AG10803 (cell line): ENCODE measurements at regions not wholly inside any gene's neighbourhood (a gene's known extent, or its start where the extent isn't known, plus 50 kb on each side); places are given as distances from the start of the nearest gene placed in this dataset.

Experiments
- DNase-seq: peaks from one replicate; pipeline ENCODE4 v3.0.0; 2010; ENCODE audit warnings: low read depth
- H3K4me3 ChIP-seq: 2 replicates; pipeline ENCODE4 v1.5.1; 2011; ENCODE audit warnings: mild to moderate bottlenecking, low read length, control low read depth
- CTCF ChIP-seq: conservative IDR thresholded peaks from 2 replicates; pipeline ENCODE4 v1.5.1; 2011; ENCODE audit warnings: mild to moderate bottlenecking, low read length, control low read depth, inconsistent platforms

- no peak for TF ChIP-seq CTCF
- peak; percentile 84 for DNase-seq
- no peak overlapping the region for H3K4me3 ChIP-seq
Observed at GRCh38 chr20:3312940-3313682, 74.1 kb upstream of the SLC4A11 start.

DNA sequence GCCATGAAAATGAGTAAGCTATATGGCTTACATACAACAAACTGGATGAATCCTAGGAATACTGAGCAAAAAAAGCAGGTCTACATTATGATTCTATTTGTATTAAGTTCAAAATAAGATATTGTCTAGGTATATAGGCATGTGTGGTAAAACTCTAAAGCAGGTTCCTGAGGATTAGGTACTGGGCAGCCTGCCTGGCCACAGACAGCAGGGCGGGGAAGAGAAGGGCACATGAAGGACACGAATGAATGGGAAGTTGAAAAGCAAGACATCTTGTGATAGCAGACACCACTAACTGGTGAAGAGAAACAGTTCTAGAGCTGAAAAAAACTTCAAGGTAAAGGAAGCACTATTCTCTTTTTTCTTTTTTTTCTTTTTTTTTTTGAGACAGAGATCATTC, 72.6 kb upstream of the SLC4A11 start:
- H3K4me3 ChIP-seq, result no peak overlapping the region
- no peak for DNase-seq
- TF ChIP-seq CTCF, result no peak

- TF ChIP-seq CTCF, result no peak
- no peak overlapping the region for H3K4me3 ChIP-seq
- peak; percentile 13 for DNase-seq
Observed at GRCh38 chr20:3309226-3309625, 70.2 kb upstream of the SLC4A11 start.

DNA sequence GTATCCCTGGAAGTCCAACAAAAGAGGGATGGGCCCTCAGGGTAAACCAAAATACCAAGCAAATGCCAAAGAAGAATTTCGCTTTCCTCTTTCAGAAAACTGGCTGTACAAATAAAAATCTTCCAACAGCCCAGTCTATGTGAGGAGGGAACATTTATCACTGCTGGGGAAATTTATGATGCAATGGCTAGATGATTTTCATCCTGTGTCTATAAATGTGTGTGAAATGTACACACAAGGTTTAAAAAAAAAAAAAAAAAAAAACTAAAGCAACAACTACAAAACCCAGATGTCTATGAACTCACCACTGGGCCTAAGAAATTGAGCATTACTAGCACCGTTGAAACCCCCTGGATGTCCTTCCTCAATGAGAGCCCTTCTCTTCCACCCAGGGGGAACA, 68.7 kb upstream of the SLC4A11 start:
- no peak for TF ChIP-seq CTCF
- H3K4me3 ChIP-seq, result no peak overlapping the region
- DNase-seq, result peak; percentile 13

DNA sequence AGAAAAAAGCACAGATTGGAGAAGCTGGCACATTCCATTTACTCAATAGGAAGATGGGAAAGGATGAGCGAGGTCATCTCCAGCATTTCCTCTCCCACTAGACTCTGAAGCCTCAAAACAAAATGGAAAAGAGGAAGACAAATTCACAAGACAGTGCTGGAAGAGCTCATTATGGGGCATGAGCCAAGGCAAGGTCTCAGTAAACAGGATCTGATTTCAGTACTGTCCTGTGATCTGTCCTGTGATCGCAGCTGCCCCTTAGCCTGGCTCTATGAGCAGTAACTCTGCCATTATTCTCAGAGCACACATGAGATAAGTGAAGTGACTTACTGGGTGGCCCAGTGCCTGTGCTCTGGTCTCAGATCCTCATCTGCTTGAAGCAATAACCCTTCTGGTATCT, 68.1 kb upstream of the SLC4A11 start:
- no peak for TF ChIP-seq CTCF
- no peak for DNase-seq
- no peak overlapping the region for H3K4me3 ChIP-seq

DNA sequence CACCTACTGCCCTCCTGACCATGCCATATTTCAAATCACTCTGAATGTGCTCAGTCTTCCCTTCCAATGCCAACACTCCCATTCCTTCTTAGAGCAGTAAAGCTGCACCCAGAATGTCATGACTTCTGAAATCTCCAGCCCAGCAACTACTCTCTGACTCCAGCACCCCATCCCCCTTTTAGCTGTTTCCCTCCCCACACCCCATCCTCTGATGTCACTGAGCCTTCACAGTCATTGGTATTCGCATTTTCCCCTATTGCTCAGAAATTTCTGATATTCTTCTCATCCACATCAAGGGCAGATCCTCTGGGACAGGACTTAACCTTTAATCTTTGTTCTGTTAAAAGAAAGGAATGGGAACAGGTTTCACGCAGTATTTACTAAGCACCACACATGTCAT, 67.1 kb upstream of the SLC4A11 start:
- no peak for DNase-seq
- TF ChIP-seq CTCF, result no peak
- H3K4me3 ChIP-seq, result no peak overlapping the region

- no peak for TF ChIP-seq CTCF
- no peak overlapping the region for H3K4me3 ChIP-seq
- no peak for DNase-seq
Observed at GRCh38 chr20:3304456-3304855, 65.5 kb upstream of the SLC4A11 start.
